ENCODE measurements at regions not wholly inside any gene's neighbourhood (a gene's known extent, or its start where the extent isn't known, plus 50 kb on each side); places are given as distances from the start of the nearest gene placed in this dataset.

DNA sequence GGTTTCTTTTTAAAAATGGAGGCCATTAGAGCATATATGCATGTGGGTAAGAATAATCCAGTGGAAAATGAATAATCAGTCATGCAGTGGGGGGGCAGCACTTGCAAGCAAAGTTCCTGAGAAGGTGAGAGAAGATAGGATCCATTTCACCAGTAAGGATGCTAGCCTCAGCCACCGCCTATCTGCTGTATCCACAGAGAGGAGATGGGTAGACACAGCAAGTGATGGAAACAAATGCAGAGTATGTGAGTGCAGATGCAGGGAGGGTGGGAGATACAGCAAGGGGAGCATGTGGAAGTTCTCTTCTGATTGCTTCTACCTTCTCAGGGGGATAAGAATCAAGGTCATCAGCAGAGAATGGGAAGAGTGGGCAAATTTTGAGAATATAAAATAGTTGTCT, 171.4 kb upstream of the PDE1C start:
- no peak overlapping the region for H3K4me3 ChIP-seq (ENCODE audit: low read depth, low read length)
- DNase-seq (no peak), ATAC-seq (ENCODE audit: low read depth in 2 of 2) (no peak)
- H3K27ac ChIP-seq (ENCODE audit: insufficient read depth, low read length, poor library complexity, severe bottlenecking), result no peak overlapping the region
- Mint-ChIP-seq H3K9me3 (peaks cover 0 to 5% (median 0%) of the 10 kb centered on the region in 7 donors), H3K27me3 (no peaks in the 10 kb centered on the region), H3K4me1 (no peaks in the 10 kb centered on the region), H3K36me3 (no peaks in the 10 kb centered on the region), H3K4me3 (no peak overlapping the region), H3K27ac (no peak overlapping the region)
- no peaks in the 10 kb centered on the region for H3K4me1 ChIP-seq (ENCODE audit: control insufficient read depth, insufficient read depth, low read length, poor library complexity, severe bottlenecking)
- no peaks in the 10 kb centered on the region for H3K27me3 ChIP-seq (ENCODE audit: control insufficient read depth, insufficient read depth, low read length)
- H3K36me3 ChIP-seq (ENCODE audit: control insufficient read depth, insufficient read depth, low read length), result no peaks in the 10 kb centered on the region
- H3K9me3 ChIP-seq (ENCODE audit: control insufficient read depth in 2 of 2, low read length in 2 of 2), result no peaks in the 10 kb centered on the region

DNA sequence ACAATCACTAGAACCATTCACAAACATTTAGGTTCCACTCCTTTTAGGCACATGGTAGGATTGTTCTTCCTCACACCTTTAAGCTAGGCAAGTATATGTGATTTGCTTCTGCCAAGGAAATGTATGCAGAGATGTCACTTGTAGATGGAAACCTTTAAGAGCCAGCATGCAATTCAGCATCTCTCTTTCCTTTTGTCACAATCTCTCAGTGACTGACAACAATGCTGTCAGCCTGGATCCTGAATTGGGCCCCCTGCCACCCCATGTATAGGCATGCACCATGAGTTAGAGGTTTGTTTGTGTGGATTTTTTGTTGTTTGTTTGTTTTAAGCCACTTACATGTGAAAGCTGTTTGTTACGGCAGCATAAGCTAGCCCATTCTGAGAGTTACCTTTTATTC, 169.6 kb upstream of the PDE1C start:
- Histone ChIP-seq H3K27me3 (ENCODE audit: control insufficient read depth, insufficient read depth, low read length) (no peaks in the 10 kb centered on the region), H3K4me3 (ENCODE audit: low read depth, low read length) (no peak overlapping the region)
- no peak for ATAC-seq (ENCODE audit: low read depth in 2 of 2)

DNA sequence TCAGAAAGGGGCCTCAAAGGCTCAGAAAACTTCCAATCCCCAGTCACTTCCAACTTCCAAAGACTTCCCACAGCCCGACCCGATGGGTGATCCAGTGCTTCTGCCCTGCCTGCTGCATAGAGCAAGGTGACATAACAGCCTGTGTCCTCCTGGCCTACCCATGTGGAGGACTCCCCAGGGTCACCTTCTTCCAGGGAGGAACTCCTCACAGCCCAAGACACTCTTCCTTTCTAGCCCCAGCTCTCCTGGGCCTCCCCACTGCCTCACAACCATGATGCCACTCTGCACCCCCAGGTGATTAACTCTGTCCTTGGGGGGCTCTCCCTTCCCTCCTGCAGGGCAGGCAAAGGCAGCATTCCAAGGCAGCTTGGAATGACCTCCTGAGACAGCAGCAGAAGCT, 158.4 kb upstream of the PDE1C start:
- Histone ChIP-seq H3K27ac (ENCODE audit: insufficient read depth, low read length, poor library complexity, severe bottlenecking) (no peak overlapping the region), H3K4me1 (ENCODE audit: control insufficient read depth, insufficient read depth, low read length, poor library complexity, severe bottlenecking) (no peaks in the 10 kb centered on the region), H3K4me3 (ENCODE audit: low read depth, low read length) (no peak overlapping the region), H3K9me3 (ENCODE audit: control insufficient read depth in 2 of 2, low read length in 2 of 2) (no peaks in the 10 kb centered on the region), H3K27me3 (ENCODE audit: control insufficient read depth, insufficient read depth, low read length) (no peaks in the 10 kb centered on the region), H3K36me3 (ENCODE audit: control insufficient read depth, insufficient read depth, low read length) (no peaks in the 10 kb centered on the region)
- no peaks in the 10 kb centered on the region for H3K36me3 Mint-ChIP-seq
- no peak overlapping the region for H3K4me3 Mint-ChIP-seq
- ATAC-seq (ENCODE audit: low read depth in 2 of 2), result no peak
- H3K27ac Mint-ChIP-seq, result no peak overlapping the region
- no peaks in the 10 kb centered on the region for H3K4me1 Mint-ChIP-seq
- no peaks in the 10 kb centered on the region for H3K27me3 Mint-ChIP-seq
- H3K9me3 Mint-ChIP-seq, result peaks cover 0 to 5% (median 0%) of the 10 kb centered on the region in 7 donors
- no peak for DNase-seq

More for the DNA sequence above, 169.6 kb upstream of the PDE1C start:
- no peak overlapping the region for H3K27ac ChIP-seq (ENCODE audit: insufficient read depth, low read length, poor library complexity, severe bottlenecking)
- Mint-ChIP-seq H3K4me1 (no peaks in the 10 kb centered on the region), H3K27ac (no peak overlapping the region), H3K9me3 (peaks cover 0 to 13% (median 1%) of the 10 kb centered on the region in 7 donors), H3K4me3 (no peak overlapping the region), H3K36me3 (no peaks in the 10 kb centered on the region), H3K27me3 (no peaks in the 10 kb centered on the region)
- no peaks in the 10 kb centered on the region for H3K36me3 ChIP-seq (ENCODE audit: control insufficient read depth, insufficient read depth, low read length)
- peaks cover 0 to 5% of the 10 kb centered on the region in 2 experiments for H3K9me3 ChIP-seq (ENCODE audit: control insufficient read depth in 2 of 2, low read length in 2 of 2)
- no peak for DNase-seq
- H3K4me1 ChIP-seq (ENCODE audit: control insufficient read depth, insufficient read depth, low read length, poor library complexity, severe bottlenecking), result no peaks in the 10 kb centered on the region

- Mint-ChIP-seq H3K4me3 (no peak overlapping the region), H3K4me1 (no peaks in the 10 kb centered on the region), H3K27me3 (no peaks in the 10 kb centered on the region), H3K9me3 (peaks cover 0 to 4% (median 0%) of the 10 kb centered on the region in 7 donors), H3K36me3 (no peaks in the 10 kb centered on the region), H3K27ac (no peak overlapping the region)
- no peaks in the 10 kb centered on the region for H3K4me1 ChIP-seq (ENCODE audit: control insufficient read depth, insufficient read depth, low read length, poor library complexity, severe bottlenecking)
- no peak overlapping the region for H3K27ac ChIP-seq (ENCODE audit: insufficient read depth, low read length, poor library complexity, severe bottlenecking)
- ATAC-seq (ENCODE audit: low read depth in 2 of 2) (no peak), DNase-seq (no peak)
- H3K9me3 ChIP-seq (ENCODE audit: control insufficient read depth in 2 of 2, low read length in 2 of 2), result no peaks in the 10 kb centered on the region
- H3K4me3 ChIP-seq (ENCODE audit: low read depth, low read length), result no peak overlapping the region
- H3K27me3 ChIP-seq (ENCODE audit: control insufficient read depth, insufficient read depth, low read length), result no peaks in the 10 kb centered on the region
- no peaks in the 10 kb centered on the region for H3K36me3 ChIP-seq (ENCODE audit: control insufficient read depth, insufficient read depth, low read length)
These were observed 157.5 kb upstream of the PDE1C start for GRCh38 chr7:32227746-32228145.

DNA sequence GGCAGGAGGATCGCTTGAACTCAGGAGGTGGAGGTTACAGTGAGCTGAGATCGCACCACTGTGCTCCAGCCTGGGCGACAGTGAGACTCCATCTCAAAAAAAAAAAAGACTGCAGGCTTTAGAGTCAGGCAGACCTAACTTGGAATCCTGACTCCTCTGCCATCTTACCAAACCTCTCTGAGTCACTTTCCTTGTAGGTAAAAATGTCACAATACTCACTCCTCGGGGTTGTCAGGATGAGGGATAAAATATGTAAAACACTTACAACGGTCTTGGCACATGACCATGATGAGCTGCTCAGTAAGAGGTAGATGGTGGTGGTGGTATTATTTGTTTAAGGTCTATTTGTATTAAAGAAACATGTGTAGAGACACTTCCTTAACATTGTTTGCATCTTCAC, 154.1 kb upstream of the PDE1C start:
- Mint-ChIP-seq H3K36me3 (no peaks in the 10 kb centered on the region), H3K27me3 (no peaks in the 10 kb centered on the region), H3K9me3 (peaks cover 0 to 8% (median 0%) of the 10 kb centered on the region in 7 donors), H3K4me1 (no peaks in the 10 kb centered on the region), H3K4me3 (no peak overlapping the region), H3K27ac (no peak overlapping the region)
- no peaks in the 10 kb centered on the region for H3K27me3 ChIP-seq (ENCODE audit: control insufficient read depth, insufficient read depth, low read length)
- H3K4me3 ChIP-seq (ENCODE audit: low read depth, low read length), result no peak overlapping the region
- H3K9me3 ChIP-seq (ENCODE audit: control insufficient read depth in 2 of 2, low read length in 2 of 2), result no peaks in the 10 kb centered on the region
- no peaks in the 10 kb centered on the region for H3K36me3 ChIP-seq (ENCODE audit: control insufficient read depth, insufficient read depth, low read length)
- ATAC-seq (ENCODE audit: low read depth in 2 of 2), result no peak
- no peak for DNase-seq
- H3K27ac ChIP-seq (ENCODE audit: insufficient read depth, low read length, poor library complexity, severe bottlenecking), result no peak overlapping the region
- H3K4me1 ChIP-seq (ENCODE audit: control insufficient read depth, insufficient read depth, low read length, poor library complexity, severe bottlenecking), result no peaks in the 10 kb centered on the region

DNA sequence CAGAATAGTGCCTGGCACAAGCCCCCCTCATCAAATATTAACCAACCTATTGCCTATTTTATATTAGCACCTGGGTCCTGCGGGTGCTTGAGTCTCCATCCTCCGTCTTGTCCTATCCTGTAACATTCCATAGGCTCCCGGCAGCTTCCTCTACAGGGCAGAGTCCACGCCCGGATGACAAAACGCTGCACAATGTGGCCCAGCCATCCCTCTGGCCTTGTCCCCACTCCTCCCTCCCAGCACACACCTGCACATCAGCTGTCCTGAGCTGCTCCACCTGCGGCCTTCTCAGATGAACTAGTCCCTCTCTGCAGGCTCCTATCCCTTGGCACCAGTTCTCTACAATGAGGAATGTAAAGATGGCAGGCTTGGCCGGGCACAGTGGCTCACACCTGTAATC, 153.5 kb upstream of the PDE1C start:
- Mint-ChIP-seq H3K36me3 (no peaks in the 10 kb centered on the region), H3K27ac (no peak overlapping the region), H3K9me3 (peaks cover 0 to 8% (median 0%) of the 10 kb centered on the region in 7 donors), H3K27me3 (no peaks in the 10 kb centered on the region), H3K4me1 (no peaks in the 10 kb centered on the region), H3K4me3 (no peak overlapping the region)
- Histone ChIP-seq H3K4me1 (ENCODE audit: control insufficient read depth, insufficient read depth, low read length, poor library complexity, severe bottlenecking) (no peaks in the 10 kb centered on the region), H3K36me3 (ENCODE audit: control insufficient read depth, insufficient read depth, low read length) (no peaks in the 10 kb centered on the region), H3K4me3 (ENCODE audit: low read depth, low read length) (no peak overlapping the region), H3K9me3 (ENCODE audit: control insufficient read depth in 2 of 2, low read length in 2 of 2) (no peaks in the 10 kb centered on the region), H3K27me3 (ENCODE audit: control insufficient read depth, insufficient read depth, low read length) (no peaks in the 10 kb centered on the region), H3K27ac (ENCODE audit: insufficient read depth, low read length, poor library complexity, severe bottlenecking) (no peak overlapping the region)
- ATAC-seq (ENCODE audit: low read depth in 2 of 2), result no peak
- no peak for DNase-seq

DNA sequence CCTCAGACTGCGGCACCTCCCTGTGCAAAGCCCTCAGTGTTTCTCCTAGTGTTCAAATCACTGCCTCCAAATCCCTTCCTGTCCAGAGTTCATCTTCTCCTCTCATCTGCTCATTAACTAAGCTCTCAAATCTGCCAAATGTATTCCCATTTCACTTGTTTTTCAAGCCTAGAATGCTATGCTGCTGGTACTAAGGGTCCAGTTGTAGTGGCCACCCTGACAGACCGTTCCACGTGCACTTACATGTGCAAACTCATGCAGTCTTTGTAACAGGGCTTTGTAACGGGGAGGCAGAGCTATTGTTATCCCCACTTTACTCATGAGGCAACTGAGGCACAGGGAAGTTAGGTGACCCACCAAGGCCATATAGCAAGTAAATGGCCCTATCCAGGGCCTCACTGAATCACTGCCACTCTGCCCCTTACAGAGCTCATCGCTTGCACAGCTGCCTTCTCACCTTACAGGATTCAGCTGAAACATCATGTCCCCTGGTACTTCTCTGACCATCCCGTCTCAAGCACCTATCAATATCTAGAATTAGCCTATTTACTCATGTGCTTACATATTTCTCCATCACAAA, 153.0 kb upstream of the PDE1C start:
- Mint-ChIP-seq H3K4me3 (no peak overlapping the region), H3K9me3 (peaks cover 0 to 8% (median 0%) of the 10 kb centered on the region in 7 donors), H3K27me3 (no peaks in the 10 kb centered on the region), H3K36me3 (no peaks in the 10 kb centered on the region), H3K27ac (no peak overlapping the region), H3K4me1 (no peaks in the 10 kb centered on the region)
- no peaks in the 10 kb centered on the region for H3K36me3 ChIP-seq (ENCODE audit: control insufficient read depth, insufficient read depth, low read length)
- no peak overlapping the region for H3K27ac ChIP-seq (ENCODE audit: insufficient read depth, low read length, poor library complexity, severe bottlenecking)
- H3K9me3 ChIP-seq (ENCODE audit: control insufficient read depth in 2 of 2, low read length in 2 of 2), result no peaks in the 10 kb centered on the region
- no peak for ATAC-seq (ENCODE audit: low read depth in 2 of 2)
- no peaks in the 10 kb centered on the region for H3K4me1 ChIP-seq (ENCODE audit: control insufficient read depth, insufficient read depth, low read length, poor library complexity, severe bottlenecking)
- no peaks in the 10 kb centered on the region for H3K27me3 ChIP-seq (ENCODE audit: control insufficient read depth, insufficient read depth, low read length)
- H3K4me3 ChIP-seq (ENCODE audit: low read depth, low read length), result no peak overlapping the region
- no peak for DNase-seq

GRCh38 chr7:32222251-32222900, 152.2 kb upstream of the PDE1C start:
- DNase-seq (no peak), ATAC-seq (ENCODE audit: low read depth in 2 of 2) (no peak)
- Histone ChIP-seq H3K9me3 (ENCODE audit: control insufficient read depth in 2 of 2, low read length in 2 of 2) (no peaks in the 10 kb centered on the region), H3K27me3 (ENCODE audit: control insufficient read depth, insufficient read depth, low read length) (no peaks in the 10 kb centered on the region), H3K4me3 (ENCODE audit: low read depth, low read length) (no peak overlapping the region), H3K36me3 (ENCODE audit: control insufficient read depth, insufficient read depth, low read length) (no peaks in the 10 kb centered on the region), H3K27ac (ENCODE audit: insufficient read depth, low read length, poor library complexity, severe bottlenecking) (no peak overlapping the region), H3K4me1 (ENCODE audit: control insufficient read depth, insufficient read depth, low read length, poor library complexity, severe bottlenecking) (no peaks in the 10 kb centered on the region)
- H3K27ac Mint-ChIP-seq, result no peak overlapping the region
- H3K27me3 Mint-ChIP-seq, result no peaks in the 10 kb centered on the region
- no peak overlapping the region for H3K4me3 Mint-ChIP-seq
- no peaks in the 10 kb centered on the region for H3K4me1 Mint-ChIP-seq
- peaks cover 0 to 5% (median 0%) of the 10 kb centered on the region in 7 donors for H3K9me3 Mint-ChIP-seq
- H3K36me3 Mint-ChIP-seq, result no peaks in the 10 kb centered on the region
